Stimulated activated naive CD8-positive, alpha-beta T cell treated with anti-CD3 and anti-CD28 coated beads, Interleukin-15, amount 100 ng/mL, for 72 hours (primary cell): ENCODE measurements at regions not wholly inside any gene's neighbourhood (a gene's known extent, or its start where the extent isn't known, plus 50 kb on each side); places are given as distances from the start of the nearest gene placed in this dataset.
A peak's percentile ranks its signal among the peaks of the same experiment; 100 is the strongest.

Source experiments
- ATAC-seq: fragments of 150-1000 bp; cut with Tn5 transposase; 2 replicates; pipeline ENCODE4 v1.10.0; 2021; ENCODE audit warnings: mild to moderate bottlenecking, moderate library complexity
- DNase-seq, 2 donors: peaks; one replicate each; pipeline ENCODE4 v3.0.0; 2021 to 2022
- H3K27ac Mint-ChIP-seq, 2 donors: one replicate each; pipeline ENCODE4 v1.8.0; 2022; ENCODE audit warnings: mild to moderate bottlenecking in 2 of 2, mixed read lengths in 2 of 2, moderate library complexity in 2 of 2
- H3K27me3 Mint-ChIP-seq: one replicate; pipeline ENCODE4 v1.8.0; 2022; ENCODE audit warnings: mixed read lengths
- H3K4me1 Mint-ChIP-seq: one replicate; pipeline ENCODE4 v1.8.0; 2022; ENCODE audit warnings: mild to moderate bottlenecking, mixed read lengths
- H3K4me3 Mint-ChIP-seq, 2 donors: one replicate each; pipeline ENCODE4 v1.8.0; 2022; ENCODE audit warnings: mild to moderate bottlenecking in 2 of 2, mixed read lengths in 2 of 2, moderate library complexity in 1 of 2
- H3K9me3 Mint-ChIP-seq, 2 donors: one replicate each; pipeline ENCODE4 v1.8.0; 2022; ENCODE audit warnings: mixed read lengths in 2 of 2

GRCh38 chr1:38625939-38626338, 233.6 kb downstream of the RRAGC start:
- Mint-ChIP-seq H3K27ac (no peak overlapping the region), H3K4me1 (no peaks in the 10 kb centered on the region), H3K27me3 (peaks cover 12% of the 10 kb centered on the region), H3K4me3 (no peak overlapping the region), H3K9me3 (peaks cover 0 to 6% of the 10 kb centered on the region in 2 donors)
- no peak for ATAC-seq
- DNase-seq: no peak

- ATAC-seq: no peak
- no peak overlapping the region for H3K27ac Mint-ChIP-seq
- peaks cover 12% of the 10 kb centered on the region for H3K27me3 Mint-ChIP-seq
- no peak overlapping the region for H3K4me3 Mint-ChIP-seq
- no peaks in the 10 kb centered on the region for H3K4me1 Mint-ChIP-seq
- no peaks in the 10 kb centered on the region for H3K9me3 Mint-ChIP-seq
- no peak for DNase-seq
These were observed 235.1 kb downstream of the RRAGC start for GRCh38 chr1:38624336-38625039.

- no peak overlapping the region for H3K27ac Mint-ChIP-seq
- H3K4me3 Mint-ChIP-seq: no peak overlapping the region
- peaks cover 12% of the 10 kb centered on the region for H3K27me3 Mint-ChIP-seq
- ATAC-seq (no peak), DNase-seq (no peak)
- no peaks in the 10 kb centered on the region for H3K9me3 Mint-ChIP-seq
- H3K4me1 Mint-ChIP-seq: no peaks in the 10 kb centered on the region
These were observed 236.0 kb downstream of the RRAGC start for GRCh38 chr1:38623529-38623928.

GRCh38 chr1:38622197-38622596, 237.4 kb downstream of the RRAGC start:
- Mint-ChIP-seq H3K27ac (no peak overlapping the region), H3K4me1 (no peaks in the 10 kb centered on the region), H3K4me3 (no peak overlapping the region), H3K27me3 (peaks cover 14% of the 10 kb centered on the region), H3K9me3 (no peaks in the 10 kb centered on the region)
- DNase-seq (no peak), ATAC-seq (no peak)

- ATAC-seq (no peak), DNase-seq (no peak)
- no peak overlapping the region for H3K27ac Mint-ChIP-seq
- H3K4me1 Mint-ChIP-seq: no peaks in the 10 kb centered on the region
- H3K4me3 Mint-ChIP-seq: no peak overlapping the region
- H3K9me3 Mint-ChIP-seq: peaks cover 7 to 12% of the 10 kb centered on the region in 2 donors
- H3K27me3 Mint-ChIP-seq: peaks cover 22% of the 10 kb centered on the region
These were observed 242.7 kb downstream of the RRAGC start for GRCh38 chr1:38616846-38617245.

GRCh38 chr1:38615680-38616079, 243.9 kb downstream of the RRAGC start:
- Mint-ChIP-seq H3K27ac (no peak overlapping the region), H3K4me1 (no peaks in the 10 kb centered on the region), H3K27me3 (peaks cover 23% of the 10 kb centered on the region), H3K9me3 (peaks cover 7 to 12% of the 10 kb centered on the region in 2 donors), H3K4me3 (no peak overlapping the region)
- DNase-seq (no peak), ATAC-seq (no peak)

GRCh38 chr1:38614861-38615260, 244.7 kb downstream of the RRAGC start:
- DNase-seq (no peak), ATAC-seq (no peak)
- no peak overlapping the region for H3K4me3 Mint-ChIP-seq
- no peak overlapping the region for H3K27ac Mint-ChIP-seq
- peaks cover 31% of the 10 kb centered on the region for H3K27me3 Mint-ChIP-seq
- no peaks in the 10 kb centered on the region for H3K4me1 Mint-ChIP-seq
- peaks cover 7 to 12% of the 10 kb centered on the region in 2 donors for H3K9me3 Mint-ChIP-seq

GRCh38 chr1:38613996-38614395, 245.6 kb downstream of the RRAGC start:
- H3K4me1 Mint-ChIP-seq: no peaks in the 10 kb centered on the region
- DNase-seq (no peak), ATAC-seq (no peak)
- H3K4me3 Mint-ChIP-seq: no peak overlapping the region
- H3K9me3 Mint-ChIP-seq: peaks cover 7 to 12% of the 10 kb centered on the region in 2 donors
- H3K27ac Mint-ChIP-seq: no peak overlapping the region
- H3K27me3 Mint-ChIP-seq: peaks cover 40% of the 10 kb centered on the region

- Mint-ChIP-seq H3K9me3 (peaks cover 7 to 12% of the 10 kb centered on the region in 2 donors), H3K27me3 (peaks cover 39% of the 10 kb centered on the region), H3K4me3 (no peak overlapping the region), H3K27ac (peak overlapping the region in 1 of 2 donors; percentile 71), H3K4me1 (peaks cover 4% of the 10 kb centered on the region)
- ATAC-seq (no peak), DNase-seq (no peak)
These were observed 246.6 kb downstream of the RRAGC start for GRCh38 chr1:38612951-38613350.

GRCh38 chr1:38611664-38612211, 247.8 kb downstream of the RRAGC start:
- DNase-seq: no peak
- Mint-ChIP-seq H3K9me3 (peaks cover 7 to 12% of the 10 kb centered on the region in 2 donors), H3K27me3 (peaks cover 32% of the 10 kb centered on the region), H3K4me1 (peaks cover 4% of the 10 kb centered on the region), H3K27ac (no peak overlapping the region), H3K4me3 (no peak overlapping the region)
- no peak for ATAC-seq

GRCh38 chr1:38609166-38610025, 250.2 kb downstream of the RRAGC start:
- no peaks in the 10 kb centered on the region for H3K9me3 Mint-ChIP-seq

GRCh38 chr1:38608202-38608864, 251.2 kb downstream of the RRAGC start:
- peak in 1 of 2 donors; percentile 8 for DNase-seq
- peaks cover 4% of the 10 kb centered on the region for H3K4me1 Mint-ChIP-seq
- ATAC-seq: no peak
- H3K4me3 Mint-ChIP-seq: no peak overlapping the region
- H3K27ac Mint-ChIP-seq: no peak overlapping the region
- H3K27me3 Mint-ChIP-seq: peaks cover 20% of the 10 kb centered on the region
- H3K9me3 Mint-ChIP-seq: no peaks in the 10 kb centered on the region

More at GRCh38 chr1:38609166-38610025, 250.2 kb downstream of the RRAGC start:
- Mint-ChIP-seq H3K4me1 (peaks cover 4% of the 10 kb centered on the region), H3K27me3 (peaks cover 20% of the 10 kb centered on the region), H3K27ac (no peak overlapping the region), H3K4me3 (no peak overlapping the region)
- no peak for ATAC-seq
- DNase-seq: no peak

GRCh38 chr1:38607526-38607925, 252.0 kb downstream of the RRAGC start:
- ATAC-seq (no peak), DNase-seq (no peak)
- Mint-ChIP-seq H3K27ac (no peak overlapping the region), H3K4me1 (peaks cover 4% of the 10 kb centered on the region), H3K9me3 (no peaks in the 10 kb centered on the region), H3K27me3 (peaks cover 20% of the 10 kb centered on the region), H3K4me3 (no peak overlapping the region)

GRCh38 chr1:38605063-38605462, 254.5 kb downstream of the RRAGC start:
- no peak for ATAC-seq
- peaks cover 4% of the 10 kb centered on the region for H3K4me1 Mint-ChIP-seq
- no peak for DNase-seq
- H3K27ac Mint-ChIP-seq: no peak overlapping the region
- H3K9me3 Mint-ChIP-seq: no peaks in the 10 kb centered on the region
- peaks cover 12% of the 10 kb centered on the region for H3K27me3 Mint-ChIP-seq
- no peak overlapping the region for H3K4me3 Mint-ChIP-seq

- DNase-seq (no peak), ATAC-seq (no peak)
- H3K4me3 Mint-ChIP-seq: no peak overlapping the region
- peaks cover 5% of the 10 kb centered on the region for H3K27me3 Mint-ChIP-seq
- peaks cover 4% of the 10 kb centered on the region for H3K4me1 Mint-ChIP-seq
- H3K9me3 Mint-ChIP-seq: no peaks in the 10 kb centered on the region
- no peak overlapping the region for H3K27ac Mint-ChIP-seq
These were observed 255.7 kb downstream of the RRAGC start for GRCh38 chr1:38603907-38604306.
